UCSD-AML1 (cell line): ENCODE measurements at regions not wholly inside any gene's neighbourhood (a gene's known extent, or its start where the extent isn't known, plus 50 kb on each side); places are given as distances from the start of the nearest gene placed in this dataset.
"Not testable (repeated sequence)": the region's sequence is repeated elsewhere in the genome, so short reads cannot be mapped to it uniquely, and the experiment has no call there.

Source experiments
- DNase-seq: peaks from one replicate; lab custom pipeline; 2025; ENCODE audit not compliant: unreplicated experiment; lab: John Stamatoyannopoulos, UW

- no peak for DNase-seq
Measured at GRCh38 chr2:47653902-47654789, 83.4 kb upstream of the KCNK12 start.

GRCh38 chr2:47653036-47653435, 82.3 kb upstream of the KCNK12 start:
- no peak for DNase-seq

DNA sequence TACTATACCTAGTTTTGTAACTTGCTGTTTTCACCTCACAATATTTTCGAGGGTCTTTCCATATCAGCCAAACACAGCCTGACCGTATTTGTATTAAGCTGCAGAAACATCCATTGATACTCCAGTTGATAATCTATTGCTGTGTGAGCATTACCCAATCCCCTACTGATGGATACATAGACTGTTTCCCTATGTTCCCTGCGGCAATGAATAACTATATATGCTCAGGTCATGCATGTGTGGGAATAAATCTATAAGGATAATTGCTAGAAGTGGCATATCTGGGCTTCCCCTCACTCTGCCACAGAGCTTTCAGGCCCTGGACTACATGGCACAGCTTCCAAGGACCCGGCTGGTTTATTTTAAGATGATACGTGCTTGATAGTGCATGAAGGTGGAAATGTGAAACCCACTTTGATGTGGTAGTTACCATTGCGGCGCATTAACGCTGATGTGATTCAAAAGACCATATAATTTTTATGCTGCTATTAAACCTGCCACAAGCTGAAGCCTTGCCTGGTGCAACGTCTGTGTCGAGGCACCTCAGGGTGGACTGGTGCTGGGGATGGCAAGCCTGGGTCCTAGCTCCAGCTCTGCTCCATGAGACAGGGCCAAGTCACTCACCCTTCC, 81.4 kb upstream of the KCNK12 start:
- no peak for DNase-seq

DNA sequence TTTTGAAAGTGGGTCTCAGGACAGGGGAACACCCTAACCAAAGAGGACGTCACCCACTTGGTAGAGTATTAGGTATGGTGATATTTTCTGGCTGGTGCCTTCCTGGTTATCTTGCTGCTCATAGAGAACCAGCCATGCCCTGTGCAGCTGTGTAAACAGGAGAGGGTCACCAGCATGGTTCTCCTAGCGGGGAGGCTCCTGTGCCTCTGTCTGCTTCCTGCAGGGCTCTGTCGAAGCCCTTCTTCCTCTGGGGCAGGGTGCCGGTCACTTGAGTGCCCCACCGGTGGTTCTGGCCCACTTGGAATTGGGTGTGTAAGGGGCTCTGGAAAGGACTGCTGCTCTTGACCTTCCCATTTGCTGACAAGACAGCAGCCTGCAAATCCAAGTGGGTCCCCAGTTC, 80.5 kb upstream of the KCNK12 start:
- DNase-seq = no peak

DNA sequence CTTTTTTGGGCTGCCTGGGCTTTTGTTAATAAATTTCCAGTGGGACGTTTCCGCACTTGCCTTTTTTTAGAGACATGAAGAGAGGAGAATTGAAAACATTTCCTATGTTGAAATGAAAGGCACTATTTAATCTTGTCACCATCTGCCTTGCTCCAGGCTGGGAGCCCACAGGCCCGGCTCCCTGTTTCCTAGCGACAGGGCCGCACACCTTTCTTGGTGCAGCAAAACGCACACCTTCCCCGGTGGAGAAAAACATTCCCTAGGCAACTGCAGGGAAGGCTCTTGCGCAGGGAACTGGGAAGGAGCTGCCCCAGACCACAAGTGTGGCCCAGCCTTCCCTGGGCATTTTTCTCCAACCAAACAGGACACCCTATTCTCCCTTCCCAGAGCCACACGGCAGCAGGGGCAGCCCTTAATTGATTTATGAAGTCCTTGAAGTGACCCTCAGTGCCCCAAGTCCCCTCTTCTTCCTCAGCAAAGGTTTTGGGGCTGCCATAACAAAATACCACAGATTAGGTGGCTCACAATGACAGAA, 79.3 kb upstream of the KCNK12 start:
- no peak for DNase-seq

- no peak for DNase-seq
Measured at GRCh38 chr2:47645246-47645645, 74.5 kb upstream of the KCNK12 start.

DNA sequence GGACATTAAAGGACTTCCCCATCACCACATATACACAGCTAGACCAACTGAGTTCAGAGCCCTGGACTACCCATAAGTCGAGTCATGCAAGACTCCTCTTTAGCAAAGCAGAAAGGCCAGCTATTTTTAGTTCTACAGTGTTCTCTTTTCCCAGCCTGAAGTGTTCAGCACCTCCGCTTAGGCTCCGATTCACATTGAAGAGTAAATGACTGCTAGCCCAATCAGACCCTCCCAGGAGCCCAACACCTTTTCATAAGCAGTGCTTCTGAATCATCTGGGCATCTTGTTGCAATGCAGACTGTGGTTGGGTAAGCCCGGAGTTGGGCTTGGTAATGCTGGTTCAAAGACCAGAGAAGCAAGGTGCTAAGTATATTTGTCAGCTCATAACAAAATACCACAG, 73.6 kb upstream of the KCNK12 start:
- DNase-seq = no peak

- DNase-seq = no peak
Measured at GRCh38 chr2:47641366-47641765, 70.6 kb upstream of the KCNK12 start.

DNA sequence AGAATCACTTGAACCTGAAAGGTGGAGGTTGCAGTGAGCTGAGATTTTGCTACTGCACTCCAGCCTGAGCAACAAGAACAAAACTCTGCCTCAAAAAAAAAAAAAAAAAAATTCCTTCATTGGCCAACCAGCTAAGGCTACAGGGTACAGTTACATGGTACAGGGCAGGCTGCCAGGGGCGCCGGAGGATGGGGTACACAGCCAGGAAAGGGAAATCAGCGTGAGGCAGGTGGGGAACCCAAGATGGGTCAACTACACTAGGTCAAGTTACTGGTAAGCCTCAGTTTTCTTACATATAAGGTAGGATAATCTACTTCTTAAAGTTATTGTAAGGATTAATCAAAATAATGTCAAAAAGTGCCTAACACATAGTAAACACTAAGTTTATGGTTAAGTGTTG, 69.6 kb upstream of the KCNK12 start:
- no peak for DNase-seq

- no peak for DNase-seq
Measured at GRCh38 chr2:47639467-47639866, 68.7 kb upstream of the KCNK12 start.

DNA sequence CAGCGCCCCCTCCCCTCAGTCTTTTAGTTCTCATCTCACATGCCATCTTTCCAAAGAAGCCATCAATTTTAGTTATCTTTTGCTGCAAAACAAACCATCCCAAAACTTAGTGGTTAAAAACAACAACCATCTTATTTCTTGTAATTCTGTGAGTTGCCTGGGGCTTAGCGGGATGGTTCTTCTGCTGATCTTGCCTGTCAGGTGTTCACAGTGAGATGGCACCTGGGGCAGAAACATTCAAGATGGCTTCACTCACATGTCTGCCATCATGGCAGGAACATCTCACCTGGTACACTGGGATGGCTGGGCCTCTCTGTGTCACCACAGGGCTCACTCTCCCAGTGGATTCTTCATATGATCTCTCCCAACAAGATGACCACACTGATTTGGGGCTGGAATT, 67.6 kb upstream of the KCNK12 start:
- no peak for DNase-seq

DNA sequence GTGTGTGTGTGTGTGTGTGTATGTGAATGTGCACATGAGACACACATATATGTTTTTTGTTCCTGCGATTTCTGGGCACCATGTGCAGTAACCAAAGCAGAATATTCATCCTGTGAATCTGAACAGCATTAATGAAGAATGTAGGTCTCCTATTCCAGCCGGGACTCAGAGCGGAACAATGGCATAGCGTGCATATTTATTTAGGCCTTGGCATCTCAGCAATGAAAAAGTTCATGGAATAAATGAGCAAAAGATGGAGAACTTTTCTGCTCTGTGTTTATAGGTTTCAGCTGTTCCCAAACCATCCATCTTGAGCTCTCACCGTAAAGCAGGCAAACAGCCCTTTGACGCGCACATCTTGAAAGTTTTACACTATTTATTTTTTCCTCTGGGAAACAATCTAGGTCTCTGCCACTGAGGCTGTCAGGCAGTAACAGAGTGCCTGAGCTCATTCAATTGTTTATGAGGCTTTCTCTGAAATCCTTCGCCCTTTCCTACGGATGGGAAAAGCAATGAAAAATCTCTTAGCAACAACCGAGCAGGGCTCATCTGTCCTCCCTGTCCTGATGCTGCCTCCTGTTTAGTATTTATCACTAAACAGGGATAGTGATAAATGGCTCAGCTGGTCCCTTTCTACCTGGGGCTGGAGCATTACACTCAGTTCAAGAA, 65.9 kb upstream of the KCNK12 start:
- DNase-seq = no peak

- DNase-seq = no peak
Measured at GRCh38 chr2:47636176-47636575, 65.4 kb upstream of the KCNK12 start.

GRCh38 chr2:47632754-47633153, 62.0 kb upstream of the KCNK12 start:
- no peak for DNase-seq

GRCh38 chr2:47631792-47632398, 61.1 kb upstream of the KCNK12 start:
- DNase-seq = no peak

GRCh38 chr2:47631306-47631705, 60.5 kb upstream of the KCNK12 start:
- no peak for DNase-seq

DNA sequence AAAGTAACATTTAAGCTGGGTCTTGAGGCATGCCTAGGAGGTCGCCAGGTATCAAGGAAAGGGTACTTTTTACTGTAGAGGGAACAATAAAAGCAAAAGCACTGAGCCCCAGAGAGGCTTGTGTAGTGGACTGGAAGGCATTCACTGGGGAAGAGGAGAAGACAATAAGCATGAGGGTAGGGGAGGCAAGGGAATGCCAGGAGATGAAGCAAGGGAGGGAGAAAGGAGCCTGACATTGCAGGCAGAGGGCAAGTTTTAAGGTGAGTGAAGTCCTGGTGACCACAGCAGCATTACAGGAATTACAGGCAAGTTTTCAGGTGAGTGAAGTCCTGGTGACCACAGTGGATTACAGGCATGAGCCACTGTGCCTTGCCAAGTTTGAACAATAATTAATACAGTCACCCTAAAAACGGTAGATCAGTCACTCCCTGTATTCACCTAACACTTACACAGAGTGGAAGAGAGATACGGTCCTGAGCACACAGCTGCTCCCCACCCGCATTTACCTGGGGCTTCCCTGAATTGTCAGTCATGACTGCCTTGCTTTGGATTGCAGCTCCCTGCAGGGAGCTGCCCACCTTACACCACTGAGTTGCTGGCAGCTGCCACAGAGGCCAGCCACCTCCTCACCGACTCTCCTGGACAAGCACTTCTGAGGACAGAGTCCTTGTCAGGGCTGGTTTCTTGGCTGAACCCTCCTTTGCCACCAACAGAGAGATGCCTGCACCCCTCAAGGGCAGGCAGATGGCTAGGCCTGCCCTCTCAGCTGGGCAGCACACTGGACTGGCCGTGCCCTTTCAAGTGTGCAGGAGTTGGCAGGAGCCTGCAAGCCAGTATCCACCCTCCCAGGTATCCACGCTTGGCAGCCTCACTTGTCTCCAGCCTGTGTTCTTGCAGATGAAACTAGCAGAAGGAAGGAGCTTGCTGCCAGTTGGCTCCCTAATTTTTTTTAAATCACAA, 59.0 kb upstream of the KCNK12 start:
- DNase-seq = no peak

GRCh38 chr2:47628904-47629303, 58.1 kb upstream of the KCNK12 start:
- no peak for DNase-seq

DNA sequence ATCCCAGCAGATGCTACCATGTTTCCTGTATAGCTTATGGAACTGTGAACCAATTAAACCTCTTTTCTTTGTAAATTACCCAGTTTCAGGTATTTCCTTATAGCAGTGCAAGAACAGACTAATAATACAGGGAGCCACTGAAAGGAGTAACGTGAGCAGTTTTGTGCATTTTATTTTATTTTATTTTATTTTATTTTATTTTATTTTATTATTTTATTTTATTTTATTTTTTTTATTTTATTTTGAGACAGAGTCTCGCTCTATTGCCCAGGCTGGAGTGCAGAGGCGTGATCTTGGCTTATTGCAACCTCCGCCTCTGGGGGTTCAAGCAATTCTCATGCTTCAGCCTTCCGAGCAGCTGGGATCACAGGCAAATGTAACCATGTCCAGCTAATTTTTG, 55.9 kb upstream of the KCNK12 start:
- DNase-seq = no peak

DNA sequence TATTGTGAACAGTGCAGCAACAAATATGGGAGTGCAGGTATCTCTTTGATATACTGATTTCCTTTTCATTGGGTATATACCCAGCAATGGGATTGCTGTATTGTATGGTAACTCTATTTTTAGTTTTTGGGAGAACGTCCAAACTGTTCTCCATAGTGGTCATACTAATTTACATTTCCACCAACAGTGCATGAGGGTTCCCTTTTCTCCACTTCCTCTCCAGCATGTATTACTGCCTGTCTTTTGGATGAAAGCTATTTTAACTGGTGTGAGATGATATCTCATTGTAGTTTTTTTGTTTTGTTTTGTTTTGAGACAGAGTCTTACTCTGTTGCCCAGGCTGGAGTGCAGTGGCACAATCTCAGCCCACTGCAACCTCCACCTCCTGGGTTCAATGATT, 52.4 kb upstream of the KCNK12 start:
- DNase-seq = not testable (repeated sequence)
